Keratinocyte (primary cell): ENCODE measurements at regions not wholly inside any gene's neighbourhood (a gene's known extent, or its start where the extent isn't known, plus 50 kb on each side); places are given as distances from the start of the nearest gene placed in this dataset.
A peak's percentile ranks its signal among the peaks of the same experiment; 100 is the strongest.
"Not testable (repeated sequence)": the region's sequence is repeated elsewhere in the genome, so short reads cannot be mapped to it uniquely, and the experiment has no call there.

Experiments
- DNase-seq: peaks from one replicate; pipeline ENCODE4 v3.0.0-alpha.2; 2011; ENCODE audit warnings: low read depth, missing footprints, low spot score
- FAIRE-seq: peaks from 2 replicates; lab custom pipeline; 2011; peaks lifted over from hg19 to GRCh38; lab: Jason Lieb, UNC
- H2AFZ ChIP-seq: 2 replicates; pipeline ENCODE4 v1.6.0; 2012; ENCODE audit warnings: low read length, control low read depth, inconsistent platforms; ENCODE audit not compliant: control insufficient read depth
- H3K27ac ChIP-seq: 2 replicates; pipeline ENCODE4 v1.5.1; 2011; ENCODE audit warnings: low read length; ENCODE audit not compliant: control insufficient read depth, insufficient read depth
- H3K27me3 ChIP-seq: 3 replicates; pipeline ENCODE4 v1.6.0; 2011; ENCODE audit warnings: low read length; ENCODE audit not compliant: control insufficient read depth, insufficient read depth; ENCODE audit errors: extremely low read depth
- H3K36me3 ChIP-seq, 2 experiments: 2 replicates in 1 of 2; 3 replicates in 1 of 2; pipeline ENCODE4 v1.5.1; 2011; ENCODE audit warnings: low read length in 2 of 2, mild to moderate bottlenecking in 1 of 2; ENCODE audit not compliant: control insufficient read depth in 2 of 2, insufficient read depth in 2 of 2; ENCODE audit errors: extremely low read depth in 1 of 2
- H3K4me1 ChIP-seq: 3 replicates; pipeline ENCODE4 v1.5.1; 2011; ENCODE audit warnings: low read length; ENCODE audit not compliant: control insufficient read depth, insufficient read depth; ENCODE audit errors: extremely low read depth
- H3K4me2 ChIP-seq: 3 replicates; pipeline ENCODE4 v1.6.0; 2011; ENCODE audit warnings: low read depth, low read length; ENCODE audit not compliant: control insufficient read depth, insufficient read depth; ENCODE audit errors: extremely low read depth
- H3K4me3 ChIP-seq, 3 experiments: fragments of 200-600 bp in 1 of 3; sonication (generic) in 1 of 3; 2 replicates in 2 of 3; 3 replicates in 1 of 3; pipeline ENCODE4 v1.5.1; 2011 to 2016; ENCODE audit warnings: low read length in 3 of 3, mild to moderate bottlenecking in 3 of 3, control low read depth in 2 of 3, inconsistent platforms in 1 of 3, low read depth in 1 of 3, mixed read lengths in 1 of 3, mixed run types in 1 of 3, moderate library complexity in 1 of 3; ENCODE audit not compliant: control insufficient read depth in 2 of 3, insufficient read depth in 2 of 3; ENCODE audit errors: extremely low read depth in 1 of 3
- H3K79me2 ChIP-seq: 2 replicates; pipeline ENCODE4 v1.6.0; 2012; ENCODE audit warnings: low read length; ENCODE audit not compliant: control insufficient read depth, insufficient read depth
- H3K9ac ChIP-seq: 3 replicates; pipeline ENCODE4 v1.6.0; 2011; ENCODE audit warnings: low read length; ENCODE audit not compliant: control insufficient read depth, insufficient read depth; ENCODE audit errors: extremely low read depth
- H3K9me1 ChIP-seq: 3 replicates; pipeline ENCODE4 v1.6.0; 2011; ENCODE audit warnings: low read length; ENCODE audit not compliant: control insufficient read depth, insufficient read depth; ENCODE audit errors: extremely low read depth
- H3K9me3 ChIP-seq: 2 replicates; pipeline ENCODE4 v1.5.1; 2012; ENCODE audit warnings: low read depth, low read length; ENCODE audit not compliant: control insufficient read depth
- H4K20me1 ChIP-seq: 3 replicates; pipeline ENCODE4 v1.6.0; 2011; ENCODE audit warnings: low read length; ENCODE audit not compliant: control insufficient read depth, insufficient read depth; ENCODE audit errors: extremely low read depth
- dilution Hi-C: fragments of 300-500 bp; cut with MboI; formaldehyde crosslinking; loops from one replicate; pipeline ENCODE4 v1.7.0; 2020; ENCODE audit warnings: low sequenced_read_pairs; ENCODE audit not compliant: extremely low pct_ligation_motif_present

- not testable (repeated sequence) for H2AFZ ChIP-seq, H3K9ac ChIP-seq
Measured at GRCh38 chr1:812535-813127, 111.1 kb upstream of the SAMD11 start.

GRCh38 chr1:814543-814942, 109.2 kb upstream of the SAMD11 start:
- DNase-seq, H3K36me3 ChIP-seq, dilution Hi-C loops, H4K20me1 ChIP-seq, H3K4me3 ChIP-seq, FAIRE-seq, H3K9me3 ChIP-seq, H3K79me2 ChIP-seq, H3K9me1 ChIP-seq, H3K9ac ChIP-seq, H3K27me3 ChIP-seq, H3K4me2 ChIP-seq, H2AFZ ChIP-seq, H3K27ac ChIP-seq, H3K4me1 ChIP-seq: not testable (repeated sequence)

More at GRCh38 chr1:812535-813127, 111.1 kb upstream of the SAMD11 start:
- H3K79me2 ChIP-seq, H3K4me1 ChIP-seq, H4K20me1 ChIP-seq, H3K9me1 ChIP-seq, H3K27me3 ChIP-seq, dilution Hi-C loops, H3K27ac ChIP-seq, H3K4me2 ChIP-seq, FAIRE-seq, H3K36me3 ChIP-seq, H3K4me3 ChIP-seq, H3K9me3 ChIP-seq, DNase-seq: not testable (repeated sequence)

- H3K9me1 ChIP-seq, H3K9ac ChIP-seq, H3K27ac ChIP-seq, FAIRE-seq, H2AFZ ChIP-seq, H3K4me1 ChIP-seq, DNase-seq, dilution Hi-C loops, H3K27me3 ChIP-seq, H3K4me3 ChIP-seq, H3K79me2 ChIP-seq, H3K4me2 ChIP-seq, H3K9me3 ChIP-seq, H3K36me3 ChIP-seq, H4K20me1 ChIP-seq: not testable (repeated sequence)
Measured at GRCh38 chr1:815147-815922, 108.4 kb upstream of the SAMD11 start.

- Histone ChIP-seq H3K27ac (peak overlapping the region; percentile 33), H3K79me2 (peaks cover 21% of the 10 kb centered on the region), H3K4me3 (peak overlapping the region in 1 of 3 experiments; percentile 53), H3K4me2 (peak overlapping the region; percentile 53)
- H3K4me1 ChIP-seq, H3K9me1 ChIP-seq, H4K20me1 ChIP-seq, H3K9me3 ChIP-seq, H3K9ac ChIP-seq, H3K27me3 ChIP-seq, H3K36me3 ChIP-seq, dilution Hi-C loops, H2AFZ ChIP-seq: not testable (repeated sequence)
- DNase-seq: peak; percentile 9
- FAIRE-seq: peak; percentile 57
Measured at GRCh38 chr1:817071-817599, 106.6 kb upstream of the SAMD11 start.
